Activated naive CD8-positive, alpha-beta T cell treated with anti-CD3 and anti-CD28 coated beads, Interleukin-2, amount 10 ng/mL, durations not matched to agents 7 days and 5 days (primary cell): ENCODE measurements at regions not wholly inside any gene's neighbourhood (a gene's known extent, or its start where the extent isn't known, plus 50 kb on each side); places are given as distances from the start of the nearest gene placed in this dataset.
"Not testable (repeated sequence)": the region's sequence is repeated elsewhere in the genome, so short reads cannot be mapped to it uniquely, and the experiment has no call there.

ENCODE experiments used
- ATAC-seq: fragments of 150-1000 bp; cut with Tn5 transposase; one replicate; pipeline ENCODE4 v1.10.0; 2021; ENCODE audit warnings: low read depth, moderate library complexity
- POLR2A ChIA-PET: fragments of 350-600 bp; sonication (Branson Sonifier 250); formaldehyde crosslinking; loops from one replicate; lab custom pipeline; 2021; ENCODE audit warnings: antibody characterized with exemption; lab: Charles Lee
- DNase-seq: peaks from one replicate; pipeline ENCODE4 v3.0.0; 2021
- H3K27ac Mint-ChIP-seq: one replicate; pipeline ENCODE4 v1.8.0; 2022; ENCODE audit warnings: mild to moderate bottlenecking, mixed read lengths
- H3K27me3 Mint-ChIP-seq: one replicate; pipeline ENCODE4 v1.8.0; 2022; ENCODE audit warnings: mild to moderate bottlenecking, moderate library complexity, mixed read lengths
- H3K36me3 Mint-ChIP-seq: one replicate; pipeline ENCODE4 v1.8.0; 2021; ENCODE audit warnings: mild to moderate bottlenecking, mixed read lengths
- H3K4me1 Mint-ChIP-seq: one replicate; pipeline ENCODE4 v1.8.0; 2021; ENCODE audit warnings: mixed read lengths
- H3K4me3 Mint-ChIP-seq: one replicate; pipeline ENCODE4 v1.8.0; 2022; ENCODE audit warnings: mild to moderate bottlenecking, moderate library complexity, mixed read lengths
- H3K9me3 Mint-ChIP-seq: one replicate; pipeline ENCODE4 v1.8.0; 2021; ENCODE audit warnings: mixed read lengths

GRCh38 chr1:186775881-186776560 lies 52.7 kb upstream of the PLA2G4A start:
- no peaks in the 10 kb centered on the region for H3K27me3 Mint-ChIP-seq
- H3K9me3 Mint-ChIP-seq: no peaks in the 10 kb centered on the region
- no peak overlapping the region for H3K27ac Mint-ChIP-seq
- POLR2A ChIA-PET: no interaction called here
- H3K4me3 Mint-ChIP-seq: no peak overlapping the region
- no peak for DNase-seq
- ATAC-seq: no peak
- H3K36me3 Mint-ChIP-seq: no peaks in the 10 kb centered on the region
- H3K4me1 Mint-ChIP-seq: no peaks in the 10 kb centered on the region

- no peaks in the 10 kb centered on the region for H3K4me1 Mint-ChIP-seq
- H3K27ac Mint-ChIP-seq: no peak overlapping the region
- H3K27me3 Mint-ChIP-seq: no peaks in the 10 kb centered on the region
- no peak overlapping the region for H3K4me3 Mint-ChIP-seq
- POLR2A ChIA-PET: no interaction called here
- no peaks in the 10 kb centered on the region for H3K36me3 Mint-ChIP-seq
- no peaks in the 10 kb centered on the region for H3K9me3 Mint-ChIP-seq
- ATAC-seq: no peak
- no peak for DNase-seq
Measured at GRCh38 chr1:186775036-186775435, 53.7 kb upstream of the PLA2G4A start.

GRCh38 chr1:186772228-186772627 lies 56.5 kb upstream of the PLA2G4A start:
- DNase-seq (no peak), ATAC-seq (no peak)
- Mint-ChIP-seq H3K9me3 (no peaks in the 10 kb centered on the region), H3K36me3 (no peaks in the 10 kb centered on the region), H3K27ac (no peak overlapping the region), H3K4me3 (no peak overlapping the region), H3K4me1 (no peaks in the 10 kb centered on the region), H3K27me3 (no peaks in the 10 kb centered on the region)
- POLR2A ChIA-PET: no interaction called here

GRCh38 chr1:186770421-186770820 lies 58.3 kb upstream of the PLA2G4A start:
- DNase-seq (no peak), ATAC-seq (no peak)
- Mint-ChIP-seq H3K27me3 (no peaks in the 10 kb centered on the region), H3K4me3 (no peak overlapping the region), H3K4me1 (no peaks in the 10 kb centered on the region), H3K9me3 (no peaks in the 10 kb centered on the region), H3K27ac (no peak overlapping the region), H3K36me3 (no peaks in the 10 kb centered on the region)
- POLR2A ChIA-PET: no interaction called here

GRCh38 chr1:186768906-186769305 lies 59.8 kb upstream of the PLA2G4A start:
- H3K27ac Mint-ChIP-seq: no peak overlapping the region
- H3K27me3 Mint-ChIP-seq: no peaks in the 10 kb centered on the region
- ATAC-seq (no peak), DNase-seq (no peak)
- H3K4me3 Mint-ChIP-seq: no peak overlapping the region
- H3K9me3 Mint-ChIP-seq: no peaks in the 10 kb centered on the region
- POLR2A ChIA-PET: no interaction called here
- H3K36me3 Mint-ChIP-seq: no peaks in the 10 kb centered on the region
- no peaks in the 10 kb centered on the region for H3K4me1 Mint-ChIP-seq

- no peak for ATAC-seq
- no peak for DNase-seq
- POLR2A ChIA-PET: no interaction called here
- Mint-ChIP-seq H3K36me3 (no peaks in the 10 kb centered on the region), H3K27ac (no peak overlapping the region), H3K27me3 (no peaks in the 10 kb centered on the region), H3K4me3 (no peak overlapping the region), H3K4me1 (no peaks in the 10 kb centered on the region), H3K9me3 (no peaks in the 10 kb centered on the region)
Measured at GRCh38 chr1:186765446-186765845, 63.3 kb upstream of the PLA2G4A start.

- ATAC-seq (no peak), DNase-seq (no peak)
- H3K27ac Mint-ChIP-seq: no peak overlapping the region
Measured at GRCh38 chr1:186763107-186763506, 65.6 kb upstream of the PLA2G4A start.

GRCh38 chr1:186762653-186763052 lies 66.1 kb upstream of the PLA2G4A start:
- Mint-ChIP-seq H3K27me3 (no peaks in the 10 kb centered on the region), H3K36me3 (no peaks in the 10 kb centered on the region), H3K27ac (no peak overlapping the region), H3K4me3 (no peak overlapping the region), H3K4me1 (no peaks in the 10 kb centered on the region), H3K9me3 (peaks cover 2% of the 10 kb centered on the region)
- ATAC-seq (no peak), DNase-seq (no peak)
- POLR2A ChIA-PET: no interaction called here

More at GRCh38 chr1:186763107-186763506, 65.6 kb upstream of the PLA2G4A start:
- POLR2A ChIA-PET: no interaction called here
- no peaks in the 10 kb centered on the region for H3K27me3 Mint-ChIP-seq
- no peaks in the 10 kb centered on the region for H3K4me1 Mint-ChIP-seq
- H3K4me3 Mint-ChIP-seq: no peak overlapping the region
- H3K36me3 Mint-ChIP-seq: no peaks in the 10 kb centered on the region
- peaks cover 2% of the 10 kb centered on the region for H3K9me3 Mint-ChIP-seq

- Mint-ChIP-seq H3K36me3 (no peaks in the 10 kb centered on the region), H3K27me3 (no peaks in the 10 kb centered on the region), H3K27ac (no peak overlapping the region), H3K4me1 (no peaks in the 10 kb centered on the region), H3K4me3 (no peak overlapping the region), H3K9me3 (peaks cover 2% of the 10 kb centered on the region)
- DNase-seq (no peak), ATAC-seq (no peak)
- POLR2A ChIA-PET: no interaction called here
Measured at GRCh38 chr1:186761358-186761757, 67.4 kb upstream of the PLA2G4A start.

- Mint-ChIP-seq H3K27ac (no peak overlapping the region), H3K4me1 (no peaks in the 10 kb centered on the region), H3K9me3 (peaks cover 2% of the 10 kb centered on the region), H3K27me3 (no peaks in the 10 kb centered on the region), H3K36me3 (no peaks in the 10 kb centered on the region), H3K4me3 (no peak overlapping the region)
- DNase-seq (no peak), ATAC-seq (no peak)
- POLR2A ChIA-PET: no interaction called here
Measured at GRCh38 chr1:186760446-186760845, 68.3 kb upstream of the PLA2G4A start.

GRCh38 chr1:186758896-186759606 lies 69.7 kb upstream of the PLA2G4A start:
- POLR2A ChIA-PET, ATAC-seq, DNase-seq, H3K36me3 Mint-ChIP-seq, H3K27me3 Mint-ChIP-seq, H3K4me1 Mint-ChIP-seq, H3K4me3 Mint-ChIP-seq, H3K27ac Mint-ChIP-seq, H3K9me3 Mint-ChIP-seq: not testable (repeated sequence)

- DNase-seq (no peak), ATAC-seq (no peak)
- Mint-ChIP-seq H3K27ac (no peak overlapping the region), H3K9me3 (peaks cover 2% of the 10 kb centered on the region), H3K4me3 (no peak overlapping the region), H3K4me1 (no peaks in the 10 kb centered on the region), H3K36me3 (no peaks in the 10 kb centered on the region), H3K27me3 (peaks cover 5% of the 10 kb centered on the region)
- POLR2A ChIA-PET: no interaction called here
Measured at GRCh38 chr1:186757851-186758250, 70.9 kb upstream of the PLA2G4A start.

GRCh38 chr1:186754542-186755145 lies 74.1 kb upstream of the PLA2G4A start:
- no peak overlapping the region for H3K4me3 Mint-ChIP-seq
- no peak for ATAC-seq
- no peaks in the 10 kb centered on the region for H3K9me3 Mint-ChIP-seq
- POLR2A ChIA-PET: no interaction called here
- no peak for DNase-seq
- H3K36me3 Mint-ChIP-seq: no peaks in the 10 kb centered on the region
- no peak overlapping the region for H3K27ac Mint-ChIP-seq
- H3K27me3 Mint-ChIP-seq: peaks cover 5% of the 10 kb centered on the region
- no peaks in the 10 kb centered on the region for H3K4me1 Mint-ChIP-seq

- H3K4me3 Mint-ChIP-seq: no peak overlapping the region
- no peak for DNase-seq
- H3K4me1 Mint-ChIP-seq: no peaks in the 10 kb centered on the region
- no peak overlapping the region for H3K27ac Mint-ChIP-seq
- ATAC-seq: no peak
- H3K9me3 Mint-ChIP-seq: no peaks in the 10 kb centered on the region
- no peaks in the 10 kb centered on the region for H3K36me3 Mint-ChIP-seq
- H3K27me3 Mint-ChIP-seq: peaks cover 5% of the 10 kb centered on the region
- POLR2A ChIA-PET: no interaction called here
Measured at GRCh38 chr1:186753241-186753640, 73.0 kb upstream of the PTGS2 start.
